ENCODE measurements at regions not wholly inside any gene's neighbourhood (a gene's known extent, or its start where the extent isn't known, plus 50 kb on each side); places are given as distances from the start of the nearest gene placed in this dataset.

DNA sequence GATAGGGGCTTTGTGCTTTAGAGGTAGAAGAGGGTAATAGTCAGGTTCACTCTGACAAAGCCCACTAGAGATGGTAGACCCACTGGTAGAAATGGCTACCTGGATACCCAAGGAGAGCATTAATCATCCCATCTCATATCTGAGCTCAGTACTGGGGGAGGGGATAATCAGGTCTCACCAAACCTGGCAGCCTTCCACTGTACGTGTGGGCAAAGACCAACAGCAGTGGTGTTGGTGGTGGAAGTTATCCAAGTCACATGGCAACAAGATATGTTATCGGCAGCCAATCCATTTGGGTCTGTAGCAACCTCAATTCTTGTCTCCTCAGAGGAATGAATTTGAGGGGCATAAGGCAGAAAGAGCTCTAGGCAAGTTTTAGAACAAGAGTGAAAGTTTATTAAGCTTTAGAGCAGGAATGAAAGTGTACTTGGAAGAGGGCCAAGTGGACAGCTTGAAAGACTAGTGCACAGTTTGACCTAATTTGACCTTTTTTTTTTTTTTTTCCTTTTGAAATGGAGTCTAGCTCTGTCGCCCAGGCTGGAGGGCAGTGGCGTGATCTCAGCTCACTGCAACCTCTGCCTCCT is 67.0 kb upstream of the CXCL13 start:
- DNase-seq: no peak
